ENCODE measurements at regions not wholly inside any gene's neighbourhood (a gene's known extent, or its start where the extent isn't known, plus 50 kb on each side); places are given as distances from the start of the nearest gene placed in this dataset.
"Not testable (repeated sequence)": the region's sequence is repeated elsewhere in the genome, so short reads cannot be mapped to it uniquely, and the experiment has no call there.

DNA sequence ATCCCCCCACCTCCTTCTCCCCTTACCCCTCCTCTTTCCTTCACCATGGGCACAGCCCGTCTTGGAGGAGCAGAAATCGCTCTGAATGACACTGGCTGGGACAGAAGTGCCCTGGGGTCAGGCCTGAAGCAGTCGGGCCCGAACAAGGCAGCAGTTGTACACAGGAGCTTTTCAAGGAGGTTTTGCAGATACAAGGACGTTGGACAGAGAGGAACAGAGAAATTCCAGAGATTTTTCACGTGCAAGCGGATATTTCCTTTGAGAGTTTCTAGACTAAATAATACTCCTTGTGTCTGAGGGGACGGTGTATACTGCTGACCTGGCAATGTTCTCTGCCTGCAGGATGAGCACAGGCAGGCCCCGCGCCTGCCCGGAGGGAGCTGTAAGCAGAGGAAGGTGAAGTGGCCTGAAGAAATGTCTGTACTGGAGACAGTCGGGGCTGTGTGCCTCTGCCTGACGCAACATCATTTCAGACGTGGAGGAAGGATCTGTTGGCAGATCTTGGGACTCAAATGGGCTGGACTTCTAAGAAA is 95.3 kb upstream of the SLC25A33 start:
- H3K4me3 ChIP-seq (ENCODE audit: control insufficient read depth in 1 of 2, extremely low read depth in 1 of 2, low read length in 1 of 2) = no peak overlapping the region
- no peaks in the 10 kb centered on the region for H3K36me3 ChIP-seq (ENCODE audit: control insufficient read depth in 2 of 2, extremely low read depth in 1 of 2, insufficient read depth in 1 of 2, low read length in 1 of 2)
- Mint-ChIP-seq H3K4me1 (no peaks in the 10 kb centered on the region), H3K4me3 (no peak overlapping the region), H3K27ac (no peak overlapping the region), H3K9me3 (no peaks in the 10 kb centered on the region), H3K27me3 (peaks cover 0 to 13% of the 10 kb centered on the region in 2 donors), H3K36me3 (no peaks in the 10 kb centered on the region)
- H3K27ac ChIP-seq (ENCODE audit: low read length) = no peak overlapping the region
- DNase-seq (no peak), ATAC-seq (replicated peaks in 1 of 4) (no peak)
- ChIA-PET CTCF (no interaction called here), POLR2A (no interaction called here)
- peaks cover 0 to 39% of the 10 kb centered on the region in 2 experiments for H3K27me3 ChIP-seq (replicated peaks in 1 of 2; ENCODE audit: control insufficient read depth in 2 of 2, extremely low read depth in 1 of 2, insufficient read depth in 2 of 2, low read length in 1 of 2)
- no peaks in the 10 kb centered on the region for H3K9me3 ChIP-seq
- 83% methylated on average over 11 of the region's 14 CpGs for WGBS (ENCODE audit: insufficient coverage)
- H3K4me1 ChIP-seq (ENCODE audit: control insufficient read depth in 1 of 2, extremely low read depth in 1 of 2, insufficient read depth in 2 of 2, low read length in 2 of 2) = no peaks in the 10 kb centered on the region

GRCh38 chr1:9444532-9444931 is 94.7 kb upstream of the SLC25A33 start:
- peaks cover 0 to 37% of the 10 kb centered on the region in 2 experiments for H3K27me3 ChIP-seq (replicated peaks in 1 of 2; ENCODE audit: control insufficient read depth in 2 of 2, extremely low read depth in 1 of 2, insufficient read depth in 2 of 2, low read length in 1 of 2)
- no peak for ATAC-seq (replicated peaks in 1 of 4)
- no peaks in the 10 kb centered on the region for H3K4me1 Mint-ChIP-seq
- CTCF ChIA-PET = no interaction called here
- no peaks in the 10 kb centered on the region for H3K9me3 ChIP-seq
- no peaks in the 10 kb centered on the region for H3K9me3 Mint-ChIP-seq
- no peak for DNase-seq
- H3K27ac Mint-ChIP-seq = no peak overlapping the region
- no peak overlapping the region for H3K27ac ChIP-seq (ENCODE audit: low read length)
- H3K4me1 ChIP-seq (ENCODE audit: control insufficient read depth in 1 of 2, extremely low read depth in 1 of 2, insufficient read depth in 2 of 2, low read length in 2 of 2) = no peaks in the 10 kb centered on the region
- H3K4me3 ChIP-seq (ENCODE audit: control insufficient read depth in 1 of 2, extremely low read depth in 1 of 2, low read length in 1 of 2) = no peak overlapping the region
- 91% methylated on average over 9 of the region's 12 CpGs for WGBS (ENCODE audit: insufficient coverage)
- no peaks in the 10 kb centered on the region for H3K36me3 Mint-ChIP-seq
- H3K4me3 Mint-ChIP-seq = no peak overlapping the region
- H3K27me3 Mint-ChIP-seq = peaks cover 0 to 12% of the 10 kb centered on the region in 2 donors
- POLR2A ChIA-PET = no interaction called here
- H3K36me3 ChIP-seq (ENCODE audit: control insufficient read depth in 2 of 2, extremely low read depth in 1 of 2, insufficient read depth in 1 of 2, low read length in 1 of 2) = no peaks in the 10 kb centered on the region

DNA sequence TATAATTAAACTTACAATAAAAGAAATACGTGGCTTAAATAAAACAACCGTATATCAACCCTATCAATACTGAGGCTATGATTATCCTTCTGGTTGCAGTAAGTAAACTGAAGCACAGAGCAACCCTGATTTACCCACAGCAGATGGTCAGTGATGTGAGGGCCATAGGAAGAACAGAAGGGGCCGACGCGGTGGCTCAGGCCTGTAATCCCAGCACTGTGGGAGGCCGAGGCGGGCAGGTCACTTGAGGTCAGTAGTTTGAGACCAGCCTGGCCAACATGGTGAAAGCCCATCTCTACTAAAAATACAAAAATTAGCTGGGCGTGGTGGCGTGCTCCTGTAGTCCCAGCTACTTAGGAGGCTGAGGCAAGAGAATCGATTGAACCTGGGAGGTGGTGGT is 94.2 kb upstream of the SLC25A33 start:
- H3K4me3 Mint-ChIP-seq; H3K9me3 ChIP-seq; H3K9me3 Mint-ChIP-seq; H3K27ac Mint-ChIP-seq; H3K4me1 Mint-ChIP-seq; H3K4me3 ChIP-seq (ENCODE audit: control insufficient read depth in 1 of 2, extremely low read depth in 1 of 2, low read length in 1 of 2); DNase-seq; H3K36me3 ChIP-seq (ENCODE audit: control insufficient read depth in 2 of 2, extremely low read depth in 1 of 2, insufficient read depth in 1 of 2, low read length in 1 of 2); ATAC-seq (replicated peaks in 1 of 4); H3K36me3 Mint-ChIP-seq; POLR2A ChIA-PET; H3K4me1 ChIP-seq (ENCODE audit: control insufficient read depth in 1 of 2, extremely low read depth in 1 of 2, insufficient read depth in 2 of 2, low read length in 2 of 2); H3K27ac ChIP-seq (ENCODE audit: low read length): not testable (repeated sequence)
- CTCF ChIA-PET = interaction anchor here in 1 of 2 donors (0.6 kb wide), 1 partner anchor 1393 kb away, joined by 3 read pairs; no protein-coding TSS in a partner anchor
- 60% methylated on average over 1 of the region's 10 CpGs for WGBS (ENCODE audit: insufficient coverage)
- H3K27me3 Mint-ChIP-seq = peaks cover 0 to 10% of the 10 kb centered on the region in 2 donors
- peaks cover 0 to 42% of the 10 kb centered on the region in 2 experiments for H3K27me3 ChIP-seq (replicated peaks in 1 of 2; ENCODE audit: control insufficient read depth in 2 of 2, extremely low read depth in 1 of 2, insufficient read depth in 2 of 2, low read length in 1 of 2)

- DNase-seq (no peak), ATAC-seq (replicated peaks in 1 of 4) (no peak)
- Mint-ChIP-seq H3K27ac (no peak overlapping the region), H3K4me1 (no peaks in the 10 kb centered on the region), H3K36me3 (no peaks in the 10 kb centered on the region), H3K4me3 (no peak overlapping the region), H3K9me3 (no peaks in the 10 kb centered on the region), H3K27me3 (peaks cover 0 to 9% of the 10 kb centered on the region in 2 donors)
- Histone ChIP-seq H3K4me3 (ENCODE audit: control insufficient read depth in 1 of 2, extremely low read depth in 1 of 2, low read length in 1 of 2) (no peak overlapping the region), H3K9me3 (no peaks in the 10 kb centered on the region), H3K27ac (ENCODE audit: low read length) (no peak overlapping the region), H3K4me1 (ENCODE audit: control insufficient read depth in 1 of 2, extremely low read depth in 1 of 2, insufficient read depth in 2 of 2, low read length in 2 of 2) (no peaks in the 10 kb centered on the region), H3K27me3 (replicated peaks in 1 of 2; ENCODE audit: control insufficient read depth in 2 of 2, extremely low read depth in 1 of 2, insufficient read depth in 2 of 2, low read length in 1 of 2) (peaks cover 0 to 34% of the 10 kb centered on the region in 2 experiments), H3K36me3 (ENCODE audit: control insufficient read depth in 2 of 2, extremely low read depth in 1 of 2, insufficient read depth in 1 of 2, low read length in 1 of 2) (no peaks in the 10 kb centered on the region)
- WGBS (ENCODE audit: insufficient coverage) = 93% methylated on average over 14 of the region's 18 CpGs
- CTCF ChIA-PET = no interaction called here
- POLR2A ChIA-PET = no interaction called here
Measured at GRCh38 chr1:9447215-9447960, 91.9 kb upstream of the SLC25A33 start.

DNA sequence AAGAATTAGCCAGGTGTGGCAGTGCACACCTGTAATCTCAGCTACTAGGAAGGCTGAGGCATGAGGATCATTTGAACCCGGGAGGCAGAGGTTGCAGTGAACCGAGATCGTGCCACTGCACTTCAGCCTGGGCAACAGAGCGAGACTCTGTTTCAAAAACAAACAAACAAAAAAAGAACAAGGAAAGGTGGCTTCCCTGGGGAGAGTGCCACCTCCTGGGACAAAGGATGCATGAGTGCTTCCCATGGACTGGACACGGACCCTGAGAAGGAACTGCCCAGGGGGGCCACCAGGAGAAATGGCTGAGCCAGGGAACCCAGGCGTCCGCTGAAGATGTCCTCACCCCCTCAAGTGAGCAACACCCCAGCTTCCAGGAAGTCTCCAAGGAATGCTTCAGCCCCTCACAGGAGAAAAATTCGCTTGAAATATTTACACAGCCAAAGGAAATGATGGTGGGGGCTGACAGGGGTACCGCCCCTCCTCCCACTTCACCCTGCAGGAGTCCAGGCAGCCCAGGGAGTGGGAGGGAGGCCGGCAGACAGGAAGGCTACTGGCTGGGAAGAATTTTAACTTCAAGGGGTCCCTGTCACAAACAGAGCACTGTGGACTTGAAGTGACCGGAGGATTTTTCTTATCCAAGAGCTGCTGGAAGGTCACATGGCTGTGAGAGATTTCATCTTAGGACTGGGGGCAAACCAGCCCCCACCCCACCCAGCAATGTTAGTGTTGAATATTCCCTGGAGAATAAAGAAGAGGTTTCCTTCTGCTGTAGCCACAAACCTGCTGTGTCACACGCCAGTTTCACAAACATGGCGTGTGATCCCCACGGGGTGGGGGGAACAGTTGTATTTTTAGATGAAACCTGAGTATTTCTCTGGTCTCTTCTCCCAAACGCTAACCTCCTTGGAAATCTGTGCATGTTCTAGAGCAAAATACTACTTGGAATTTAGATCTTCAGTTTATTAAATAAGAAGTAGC is 90.8 kb upstream of the SLC25A33 start:
- Mint-ChIP-seq H3K36me3 (no peaks in the 10 kb centered on the region), H3K4me3 (no peak overlapping the region), H3K4me1 (no peaks in the 10 kb centered on the region), H3K9me3 (no peaks in the 10 kb centered on the region), H3K27me3 (peaks cover 0 to 9% of the 10 kb centered on the region in 2 donors), H3K27ac (no peak overlapping the region)
- no peak overlapping the region for H3K27ac ChIP-seq (ENCODE audit: low read length)
- DNase-seq (no peak), ATAC-seq (replicated peaks in 1 of 4) (no peak)
- peaks cover 0 to 31% of the 10 kb centered on the region in 2 experiments for H3K27me3 ChIP-seq (replicated peaks in 1 of 2; ENCODE audit: control insufficient read depth in 2 of 2, extremely low read depth in 1 of 2, insufficient read depth in 2 of 2, low read length in 1 of 2)
- H3K4me1 ChIP-seq (ENCODE audit: control insufficient read depth in 1 of 2, extremely low read depth in 1 of 2, insufficient read depth in 2 of 2, low read length in 2 of 2) = no peaks in the 10 kb centered on the region
- no peak overlapping the region for H3K4me3 ChIP-seq (ENCODE audit: control insufficient read depth in 1 of 2, extremely low read depth in 1 of 2, low read length in 1 of 2)
- 87% methylated on average over 5 of the region's 15 CpGs for WGBS (ENCODE audit: insufficient coverage)
- ChIA-PET POLR2A (interaction anchor here in 1 of 2 donors (0.6 kb wide), 1 partner anchor 738 kb away, joined by 3 read pairs; no protein-coding TSS in a partner anchor), CTCF (no interaction called here)
- no peaks in the 10 kb centered on the region for H3K9me3 ChIP-seq
- H3K36me3 ChIP-seq (ENCODE audit: control insufficient read depth in 2 of 2, extremely low read depth in 1 of 2, insufficient read depth in 1 of 2, low read length in 1 of 2) = no peaks in the 10 kb centered on the region

DNA sequence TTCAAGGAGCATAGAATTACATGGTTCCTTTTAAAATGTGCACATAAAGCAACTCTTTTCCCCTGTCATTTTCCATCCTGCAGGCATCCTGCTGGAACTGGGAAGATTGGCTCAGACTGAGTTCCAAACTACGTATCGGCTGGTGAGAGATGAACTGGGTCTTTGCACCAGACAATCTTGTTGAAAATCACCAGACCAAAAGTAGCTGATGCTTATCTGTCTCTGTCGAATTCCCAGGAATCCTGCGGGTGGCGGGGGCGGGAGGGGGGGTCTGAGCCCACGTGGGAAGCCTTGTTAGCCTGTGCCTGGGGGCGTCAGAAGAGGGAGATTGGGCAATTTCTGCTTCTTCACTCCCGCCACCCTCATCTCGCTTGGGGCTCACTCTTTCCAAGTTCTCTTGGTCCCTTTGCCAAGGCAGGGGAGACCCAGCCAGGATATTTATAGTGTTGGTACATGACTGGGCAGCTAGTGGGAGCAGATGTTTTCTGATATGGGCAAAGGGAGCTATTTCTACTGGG is 90.1 kb upstream of the SLC25A33 start:
- H3K36me3 Mint-ChIP-seq = no peaks in the 10 kb centered on the region
- Histone ChIP-seq H3K27ac (ENCODE audit: low read length) (no peak overlapping the region), H3K27me3 (replicated peaks in 1 of 2; ENCODE audit: control insufficient read depth in 2 of 2, extremely low read depth in 1 of 2, insufficient read depth in 2 of 2, low read length in 1 of 2) (peaks cover 0 to 32% of the 10 kb centered on the region in 2 experiments), H3K4me3 (ENCODE audit: control insufficient read depth in 1 of 2, extremely low read depth in 1 of 2, low read length in 1 of 2) (no peak overlapping the region), H3K36me3 (ENCODE audit: control insufficient read depth in 2 of 2, extremely low read depth in 1 of 2, insufficient read depth in 1 of 2, low read length in 1 of 2) (no peaks in the 10 kb centered on the region), H3K9me3 (no peaks in the 10 kb centered on the region), H3K4me1 (ENCODE audit: control insufficient read depth in 1 of 2, extremely low read depth in 1 of 2, insufficient read depth in 2 of 2, low read length in 2 of 2) (no peaks in the 10 kb centered on the region)
- H3K27ac Mint-ChIP-seq = no peak overlapping the region
- H3K9me3 Mint-ChIP-seq = no peaks in the 10 kb centered on the region
- POLR2A ChIA-PET = interaction anchor here in 1 of 2 donors (0.6 kb wide), 1 partner anchor 737 kb away, joined by 3 read pairs; no protein-coding TSS in a partner anchor
- CTCF ChIA-PET = no interaction called here
- no peak for ATAC-seq (replicated peaks in 1 of 4)
- H3K4me1 Mint-ChIP-seq = no peaks in the 10 kb centered on the region
- WGBS (ENCODE audit: insufficient coverage) = 66% methylated on average over 4 of the region's 10 CpGs
- H3K4me3 Mint-ChIP-seq = no peak overlapping the region
- no peak for DNase-seq
- peaks cover 0 to 9% of the 10 kb centered on the region in 2 donors for H3K27me3 Mint-ChIP-seq

Measured in T-cell (primary cell).